A549 (cell line): ENCODE measurements at regions not wholly inside any gene's neighbourhood (a gene's known extent, or its start where the extent isn't known, plus 50 kb on each side); places are given as distances from the start of the nearest gene placed in this dataset.

Experiments
- ATAC-seq, 2 experiments: fragments of 200-7000 bp in 1 of 2; fragments of >200 bp in 1 of 2; cut with Nextera tagmentation in 1 of 2; cut with Tn5 transposase in 1 of 2; 3 replicates each; pipeline versions ENCODE4 v1.8.0 to v1.9.1; 2018 to 2020; ENCODE audit warnings: mild to moderate bottlenecking in 1 of 2, moderate library complexity in 1 of 2
- CTCF ChIA-PET: fragments of 300-600 bp; sonication (Branson Sonifier 250); formaldehyde crosslinking; extraction: SDS; loops from one replicate; lab custom pipeline; 2021; ENCODE audit warnings: antibody characterized with exemption, inconsistent platforms; lab: Yijun Ruan, JAX
- POLR2A ChIA-PET: fragments of 350-600 bp; formaldehyde crosslinking; extraction: SDS; loops from one replicate; lab custom pipeline; 2021; ENCODE audit warnings: antibody characterized with exemption, inconsistent platforms; lab: Yijun Ruan, JAX
- DNase-seq, 2 experiments: peaks; one replicate each; pipeline versions ENCODE4 v3.0.0 to v3.0.0-alpha.2; 2011 to 2016; ENCODE audit warnings: low read depth in 1 of 2, low spot score in 1 of 2
- FAIRE-seq: peaks from 2 replicates; lab custom pipeline; 2011; peaks lifted over from hg19 to GRCh38; lab: Jason Lieb, UNC
- H3K27ac ChIP-seq, 2 experiments: fragments of >200 bp; sonication (Bioruptor Twin); formaldehyde crosslinking; 3 replicates each; pipeline ENCODE4 v1.5.1; 2016 to 2017
- H3K4me1 ChIP-seq: fragments of >200 bp; sonication (Bioruptor Twin); formaldehyde crosslinking; 3 replicates; pipeline ENCODE4 v1.6.1; 2016
- H3K4me2 ChIP-seq: fragments of >200 bp; sonication (Bioruptor Twin); formaldehyde crosslinking; 3 replicates; pipeline ENCODE4 v1.6.1; 2016
- H3K4me3 ChIP-seq: fragments of >200 bp; sonication (Bioruptor Twin); formaldehyde crosslinking; 3 replicates; pipeline ENCODE4 v1.5.1; 2016
- H3K9me3 ChIP-seq: fragments of >200 bp; sonication (Bioruptor Twin); formaldehyde crosslinking; 3 replicates; pipeline ENCODE4 v1.6.1; 2016
- CBX8 ChIP-seq: fragments of 200-600 bp; sonication (generic); IDR thresholded peaks from 2 replicates; pipeline ENCODE4 v1.6.1; 2016
- CHD4 ChIP-seq: fragments of 200-600 bp; sonication (generic); IDR thresholded peaks from 2 replicates; pipeline ENCODE4 v1.6.1; 2016; ENCODE audit warnings: antibody characterized with exemption, mild to moderate bottlenecking, borderline replicate concordance
- EHF ChIP-seq: fragments of 250-450 bp; sonication (Bioruptor Pico); IDR thresholded peaks from 2 replicates; pipeline ENCODE4 v1.5.0; 2020; ENCODE audit warnings: mild to moderate bottlenecking
- EHMT2 ChIP-seq: fragments of 200-600 bp; sonication (generic); IDR thresholded peaks from 2 replicates; pipeline ENCODE4 v1.6.1; 2016; ENCODE audit warnings: antibody characterized with exemption, low read depth, mild to moderate bottlenecking, moderate library complexity
- EP300 ChIP-seq, 2 experiments: fragments of >200 bp; sonication (Bioruptor Twin); formaldehyde crosslinking; IDR thresholded peaks; 2 replicates in 1 of 2; 3 replicates in 1 of 2; pipeline ENCODE4 v1.6.1; 2016 to 2017
- ESRRA ChIP-seq: fragments of 150-350 bp; IDR thresholded peaks from 2 replicates; pipeline ENCODE4 v1.6.1; 2014; ENCODE audit warnings: mild to moderate bottlenecking, low read length, borderline replicate concordance
- FOSL2 ChIP-seq, 2 experiments: fragments of 450-650 bp in 1 of 2; fragments of >200 bp in 1 of 2; sonication (Bioruptor Twin) in 1 of 2; formaldehyde crosslinking; IDR thresholded peaks; 2 replicates each; pipeline versions ENCODE4 v1.5.0 to v1.6.1; 2016 to 2020; ENCODE audit warnings: mild to moderate bottlenecking in 1 of 2, moderate library complexity in 1 of 2
- GATA3 ChIP-seq: IDR thresholded peaks from 2 replicates; pipeline ENCODE4 v1.6.1; 2012; ENCODE audit warnings: borderline replicate concordance
- HDAC2 ChIP-seq: fragments of 200-600 bp; sonication (generic); IDR thresholded peaks from 2 replicates; pipeline ENCODE4 v1.6.1; 2016
- HEYL ChIP-seq: fragments of 250-450 bp; sonication (Bioruptor Pico); IDR thresholded peaks from 2 replicates; pipeline ENCODE4 v1.8.0; 2021; ENCODE audit warnings: mild to moderate bottlenecking, moderate library complexity
- JUNB ChIP-seq: fragments of >200 bp; sonication (Bioruptor Twin); formaldehyde crosslinking; IDR thresholded peaks from 2 replicates; pipeline ENCODE4 v1.6.1; 2016
- KDM1A ChIP-seq: fragments of 200-600 bp; sonication (generic); IDR thresholded peaks from 2 replicates; pipeline ENCODE4 v1.6.1; 2016; ENCODE audit warnings: low read depth, mild to moderate bottlenecking
- KDM5A ChIP-seq: fragments of 200-600 bp; sonication (generic); IDR thresholded peaks from 2 replicates; pipeline ENCODE4 v1.6.1; 2016; ENCODE audit warnings: antibody characterized with exemption, mild to moderate bottlenecking
- MAZ ChIP-seq: fragments of 150-350 bp; IDR thresholded peaks from 2 replicates; pipeline ENCODE4 v1.6.1; 2014; ENCODE audit warnings: antibody characterized with exemption, low read depth, low read length, borderline replicate concordance
- NFE2L2 ChIP-seq: fragments of 150-350 bp; conservative IDR thresholded peaks from 2 replicates; pipeline ENCODE4 v1.6.1; 2014; ENCODE audit warnings: low read length
- POLR2A ChIP-seq: IDR thresholded peaks from 2 replicates; pipeline ENCODE4 v1.6.1; 2012; ENCODE audit warnings: mild to moderate bottlenecking, low read length
- SREBF2 ChIP-seq: fragments of 450-650 bp; IDR thresholded peaks from 2 replicates; pipeline ENCODE4 v1.6.1; 2014; ENCODE audit warnings: mild to moderate bottlenecking, moderate library complexity
- ZNF302 ChIP-seq: fragments of 250-450 bp; sonication (Bioruptor Pico); IDR thresholded peaks from 2 replicates; pipeline ENCODE4 v1.9.0; 2021; ENCODE audit warnings: inconsistent platforms, mild to moderate bottlenecking, moderate library complexity
- WGBS: methylation state at CpG from one replicate; pipeline ENCODE4 v1.1.6; 2017; ENCODE audit errors: missing lambda C conversion rate; 5-methylcytosine and 5-hydroxymethylcytosine counted together
- TF ChIP-seq, protein P1 (sequence below): IDR thresholded peaks from 2 replicates; pipeline ENCODE4 v1.6.1; 2012; ENCODE audit warnings: low read depth, borderline replicate concordance
- TF ChIP-seq, protein P2 (sequence below): IDR thresholded peaks from 2 replicates; pipeline ENCODE4 v1.6.1; 2012
- TF ChIP-seq, protein P3 (sequence below): fragments of 150-350 bp; IDR thresholded peaks from 2 replicates; pipeline ENCODE4 v1.6.1; 2014; ENCODE audit warnings: low read depth, mild to moderate bottlenecking, low read length
- TF ChIP-seq, protein P4 (sequence below): fragments of >200 bp; sonication (Bioruptor Twin); formaldehyde crosslinking; IDR thresholded peaks from 3 replicates; pipeline ENCODE4 v1.5.1; 2016
- TF ChIP-seq, protein P5 (sequence below): fragments of 250-450 bp; sonication (Bioruptor Pico); IDR thresholded peaks from 2 replicates; pipeline ENCODE4 v1.5.0; 2021; ENCODE audit warnings: mild to moderate bottlenecking, moderate library complexity, borderline replicate concordance
- TF ChIP-seq, protein P6 (sequence below): fragments of 450-650 bp; IDR thresholded peaks from 2 replicates; pipeline ENCODE4 v1.6.1; 2014; ENCODE audit warnings: antibody characterized with exemption
- TF ChIP-seq, protein P7 (sequence below): fragments of 200-600 bp; sonication (generic); IDR thresholded peaks from 2 replicates; pipeline ENCODE4 v1.6.1; 2016; ENCODE audit warnings: antibody characterized with exemption, mild to moderate bottlenecking, moderate library complexity

DNA sequence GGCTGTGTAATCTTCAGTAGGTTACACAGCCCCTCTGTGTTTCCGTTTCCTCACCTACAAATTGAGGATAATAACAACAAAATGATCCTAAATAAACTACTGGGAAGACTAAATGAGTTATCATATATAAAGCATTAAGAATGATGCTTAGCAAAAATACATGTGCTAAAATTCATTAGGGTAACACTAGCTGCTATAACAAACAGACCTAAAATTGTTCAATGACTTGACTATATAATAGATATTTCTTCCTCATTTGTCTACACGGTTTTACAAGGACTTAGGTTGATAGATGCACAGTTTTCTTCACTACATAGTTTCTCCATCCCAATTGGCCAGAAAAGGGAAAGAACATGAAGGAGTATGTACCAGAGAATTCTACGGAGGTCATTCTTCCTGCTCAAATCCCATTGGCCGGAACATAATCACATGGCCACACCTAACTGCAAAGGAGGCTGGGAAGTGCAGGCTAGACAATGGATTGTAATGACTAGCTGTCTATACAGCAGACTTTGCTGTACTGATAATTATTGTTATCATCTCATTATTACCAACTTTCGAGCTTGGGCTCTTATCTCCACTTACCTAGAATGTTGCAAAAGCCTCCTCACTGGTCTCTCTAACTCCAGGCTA lies 223.5 kb upstream of the NUDT4 start:
- Histone ChIP-seq H3K4me2 (no peak overlapping the region), H3K9me3 (peaks cover 8% of the 10 kb centered on the region), H3K27ac (no peak overlapping the region), H3K4me1 (no peaks in the 10 kb centered on the region), H3K4me3 (no peak overlapping the region)
- ATAC-seq: no peak
- TF ChIP-seq KDM1A: no peak
- no peak for TF ChIP-seq ESRRA
- TF ChIP-seq, protein P1, sequence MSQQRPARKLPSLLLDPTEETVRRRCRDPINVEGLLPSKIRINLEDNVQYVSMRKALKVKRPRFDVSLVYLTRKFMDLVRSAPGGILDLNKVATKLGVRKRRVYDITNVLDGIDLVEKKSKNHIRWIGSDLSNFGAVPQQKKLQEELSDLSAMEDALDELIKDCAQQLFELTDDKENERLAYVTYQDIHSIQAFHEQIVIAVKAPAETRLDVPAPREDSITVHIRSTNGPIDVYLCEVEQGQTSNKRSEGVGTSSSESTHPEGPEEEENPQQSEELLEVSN: no peak
- no peak for TF ChIP-seq EHF
- no peak for TF ChIP-seq EP300 (IDR thresholded peaks at IDR 0.05)
- no peak for TF ChIP-seq KDM5A
- no peak for TF ChIP-seq NFE2L2
- TF ChIP-seq CHD4: no peak
- TF ChIP-seq, protein P2, sequence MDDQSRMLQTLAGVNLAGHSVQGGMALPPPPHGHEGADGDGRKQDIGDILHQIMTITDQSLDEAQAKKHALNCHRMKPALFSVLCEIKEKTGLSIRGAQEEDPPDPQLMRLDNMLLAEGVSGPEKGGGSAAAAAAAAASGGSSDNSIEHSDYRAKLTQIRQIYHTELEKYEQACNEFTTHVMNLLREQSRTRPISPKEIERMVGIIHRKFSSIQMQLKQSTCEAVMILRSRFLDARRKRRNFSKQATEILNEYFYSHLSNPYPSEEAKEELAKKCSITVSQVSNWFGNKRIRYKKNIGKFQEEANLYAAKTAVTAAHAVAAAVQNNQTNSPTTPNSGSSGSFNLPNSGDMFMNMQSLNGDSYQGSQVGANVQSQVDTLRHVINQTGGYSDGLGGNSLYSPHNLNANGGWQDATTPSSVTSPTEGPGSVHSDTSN: no peak
- TF ChIP-seq JUNB: no peak
- TF ChIP-seq ZNF302: no peak
- TF ChIP-seq, protein P3, sequence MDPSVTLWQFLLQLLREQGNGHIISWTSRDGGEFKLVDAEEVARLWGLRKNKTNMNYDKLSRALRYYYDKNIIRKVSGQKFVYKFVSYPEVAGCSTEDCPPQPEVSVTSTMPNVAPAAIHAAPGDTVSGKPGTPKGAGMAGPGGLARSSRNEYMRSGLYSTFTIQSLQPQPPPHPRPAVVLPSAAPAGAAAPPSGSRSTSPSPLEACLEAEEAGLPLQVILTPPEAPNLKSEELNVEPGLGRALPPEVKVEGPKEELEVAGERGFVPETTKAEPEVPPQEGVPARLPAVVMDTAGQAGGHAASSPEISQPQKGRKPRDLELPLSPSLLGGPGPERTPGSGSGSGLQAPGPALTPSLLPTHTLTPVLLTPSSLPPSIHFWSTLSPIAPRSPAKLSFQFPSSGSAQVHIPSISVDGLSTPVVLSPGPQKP: no peak
- TF ChIP-seq POLR2A: no peak
- TF ChIP-seq HEYL: no peak
- TF ChIP-seq GATA3: no peak
- TF ChIP-seq CBX8: no peak
- TF ChIP-seq FOSL2 (IDR thresholded peaks at IDR 0.05): no peak
- no peak for TF ChIP-seq FOSL2 (CRISPR knock-in tag; IDR thresholded peaks at IDR 0.05)
- TF ChIP-seq, protein P4, sequence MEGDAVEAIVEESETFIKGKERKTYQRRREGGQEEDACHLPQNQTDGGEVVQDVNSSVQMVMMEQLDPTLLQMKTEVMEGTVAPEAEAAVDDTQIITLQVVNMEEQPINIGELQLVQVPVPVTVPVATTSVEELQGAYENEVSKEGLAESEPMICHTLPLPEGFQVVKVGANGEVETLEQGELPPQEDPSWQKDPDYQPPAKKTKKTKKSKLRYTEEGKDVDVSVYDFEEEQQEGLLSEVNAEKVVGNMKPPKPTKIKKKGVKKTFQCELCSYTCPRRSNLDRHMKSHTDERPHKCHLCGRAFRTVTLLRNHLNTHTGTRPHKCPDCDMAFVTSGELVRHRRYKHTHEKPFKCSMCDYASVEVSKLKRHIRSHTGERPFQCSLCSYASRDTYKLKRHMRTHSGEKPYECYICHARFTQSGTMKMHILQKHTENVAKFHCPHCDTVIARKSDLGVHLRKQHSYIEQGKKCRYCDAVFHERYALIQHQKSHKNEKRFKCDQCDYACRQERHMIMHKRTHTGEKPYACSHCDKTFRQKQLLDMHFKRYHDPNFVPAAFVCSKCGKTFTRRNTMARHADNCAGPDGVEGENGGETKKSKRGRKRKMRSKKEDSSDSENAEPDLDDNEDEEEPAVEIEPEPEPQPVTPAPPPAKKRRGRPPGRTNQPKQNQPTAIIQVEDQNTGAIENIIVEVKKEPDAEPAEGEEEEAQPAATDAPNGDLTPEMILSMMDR: no peak
- FAIRE-seq: no peak
- WGBS: 60% methylated on average over 5 of the region's 5 CpGs
- CTCF ChIA-PET: no interaction called here
- POLR2A ChIA-PET: no interaction called here
- no peak for DNase-seq

DNA sequence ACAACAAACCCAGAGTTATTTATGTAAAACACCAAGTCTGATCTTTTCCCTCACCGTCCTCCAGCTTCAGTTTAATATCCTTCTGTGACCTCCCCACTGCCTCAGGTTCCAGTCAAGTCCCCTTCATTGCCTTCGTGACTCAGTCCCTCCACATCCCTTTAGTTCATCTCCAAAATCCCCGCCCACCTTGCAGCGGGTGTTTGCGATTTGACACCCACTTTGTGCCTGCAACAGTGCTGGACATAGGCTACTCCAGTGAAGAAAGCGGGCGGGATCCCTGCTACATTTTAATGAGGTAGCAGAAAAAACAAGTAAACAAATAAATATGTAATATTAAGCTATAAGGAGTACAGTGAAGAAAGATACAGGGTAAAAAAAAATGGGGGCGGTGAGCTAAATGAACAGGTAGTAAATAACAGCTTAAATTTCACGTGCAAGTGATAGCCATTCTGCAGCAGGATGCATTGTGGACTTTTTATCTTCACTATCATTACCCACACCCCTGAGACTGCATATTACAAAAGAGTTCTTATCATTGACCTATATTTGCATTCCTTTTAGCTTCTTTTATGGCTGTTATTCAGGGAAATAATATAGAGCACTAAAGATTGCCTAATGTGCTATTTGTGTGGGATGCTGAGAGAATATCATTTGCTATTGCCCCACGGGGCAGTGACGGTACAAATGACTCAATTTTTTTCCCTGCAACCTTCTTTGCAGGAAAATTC lies 222.8 kb upstream of the NUDT4 start:
- WGBS: 52% methylated on average over 11 of the region's 11 CpGs
- POLR2A ChIA-PET: no interaction called here
- H3K4me1 ChIP-seq: no peaks in the 10 kb centered on the region
- peaks cover 8% of the 10 kb centered on the region for H3K9me3 ChIP-seq
- ATAC-seq (no peak), FAIRE-seq (no peak), DNase-seq (no peak)
- H3K4me3 ChIP-seq: no peak overlapping the region
- no peak overlapping the region for H3K27ac ChIP-seq
- H3K4me2 ChIP-seq: no peak overlapping the region
- CTCF ChIA-PET: no interaction called here
- TF ChIP-seq FOSL2 (IDR thresholded peaks at IDR 0.05) (no peak), FOSL2 (CRISPR knock-in tag; IDR thresholded peaks at IDR 0.05) (no peak), EHF (no peak), ZNF302 (no peak), MAZ (no peak), HEYL (no peak), SREBF2 (no peak), ESRRA (no peak), KDM1A (no peak), HDAC2 (no peak), EHMT2 (no peak)
- TF ChIP-seq, protein P5, sequence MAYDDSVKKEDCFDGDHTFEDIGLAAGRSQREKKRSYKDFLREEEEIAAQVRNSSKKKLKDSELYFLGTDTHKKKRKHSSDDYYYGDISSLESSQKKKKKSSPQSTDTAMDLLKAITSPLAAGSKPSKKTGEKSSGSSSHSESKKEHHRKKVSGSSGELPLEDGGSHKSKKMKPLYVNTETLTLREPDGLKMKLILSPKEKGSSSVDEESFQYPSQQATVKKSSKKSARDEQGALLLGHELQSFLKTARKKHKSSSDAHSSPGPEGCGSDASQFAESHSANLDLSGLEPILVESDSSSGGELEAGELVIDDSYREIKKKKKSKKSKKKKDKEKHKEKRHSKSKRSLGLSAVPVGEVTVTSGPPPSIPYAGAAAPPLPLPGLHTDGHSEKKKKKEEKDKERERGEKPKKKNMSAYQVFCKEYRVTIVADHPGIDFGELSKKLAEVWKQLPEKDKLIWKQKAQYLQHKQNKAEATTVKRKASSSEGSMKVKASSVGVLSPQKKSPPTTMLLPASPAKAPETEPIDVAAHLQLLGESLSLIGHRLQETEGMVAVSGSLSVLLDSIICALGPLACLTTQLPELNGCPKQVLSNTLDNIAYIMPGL: no peak
- TF ChIP-seq, protein P6, sequence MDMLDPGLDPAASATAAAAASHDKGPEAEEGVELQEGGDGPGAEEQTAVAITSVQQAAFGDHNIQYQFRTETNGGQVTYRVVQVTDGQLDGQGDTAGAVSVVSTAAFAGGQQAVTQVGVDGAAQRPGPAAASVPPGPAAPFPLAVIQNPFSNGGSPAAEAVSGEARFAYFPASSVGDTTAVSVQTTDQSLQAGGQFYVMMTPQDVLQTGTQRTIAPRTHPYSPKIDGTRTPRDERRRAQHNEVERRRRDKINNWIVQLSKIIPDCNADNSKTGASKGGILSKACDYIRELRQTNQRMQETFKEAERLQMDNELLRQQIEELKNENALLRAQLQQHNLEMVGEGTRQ: no peak
- TF ChIP-seq, protein P7, sequence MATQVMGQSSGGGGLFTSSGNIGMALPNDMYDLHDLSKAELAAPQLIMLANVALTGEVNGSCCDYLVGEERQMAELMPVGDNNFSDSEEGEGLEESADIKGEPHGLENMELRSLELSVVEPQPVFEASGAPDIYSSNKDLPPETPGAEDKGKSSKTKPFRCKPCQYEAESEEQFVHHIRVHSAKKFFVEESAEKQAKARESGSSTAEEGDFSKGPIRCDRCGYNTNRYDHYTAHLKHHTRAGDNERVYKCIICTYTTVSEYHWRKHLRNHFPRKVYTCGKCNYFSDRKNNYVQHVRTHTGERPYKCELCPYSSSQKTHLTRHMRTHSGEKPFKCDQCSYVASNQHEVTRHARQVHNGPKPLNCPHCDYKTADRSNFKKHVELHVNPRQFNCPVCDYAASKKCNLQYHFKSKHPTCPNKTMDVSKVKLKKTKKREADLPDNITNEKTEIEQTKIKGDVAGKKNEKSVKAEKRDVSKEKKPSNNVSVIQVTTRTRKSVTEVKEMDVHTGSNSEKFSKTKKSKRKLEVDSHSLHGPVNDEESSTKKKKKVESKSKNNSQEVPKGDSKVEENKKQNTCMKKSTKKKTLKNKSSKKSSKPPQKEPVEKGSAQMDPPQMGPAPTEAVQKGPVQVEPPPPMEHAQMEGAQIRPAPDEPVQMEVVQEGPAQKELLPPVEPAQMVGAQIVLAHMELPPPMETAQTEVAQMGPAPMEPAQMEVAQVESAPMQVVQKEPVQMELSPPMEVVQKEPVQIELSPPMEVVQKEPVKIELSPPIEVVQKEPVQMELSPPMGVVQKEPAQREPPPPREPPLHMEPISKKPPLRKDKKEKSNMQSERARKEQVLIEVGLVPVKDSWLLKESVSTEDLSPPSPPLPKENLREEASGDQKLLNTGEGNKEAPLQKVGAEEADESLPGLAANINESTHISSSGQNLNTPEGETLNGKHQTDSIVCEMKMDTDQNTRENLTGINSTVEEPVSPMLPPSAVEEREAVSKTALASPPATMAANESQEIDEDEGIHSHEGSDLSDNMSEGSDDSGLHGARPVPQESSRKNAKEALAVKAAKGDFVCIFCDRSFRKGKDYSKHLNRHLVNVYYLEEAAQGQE: no peak
